WTC11 (cell line): ENCODE measurements at regions not wholly inside any gene's neighbourhood (a gene's known extent, or its start where the extent isn't known, plus 50 kb on each side); places are given as distances from the start of the nearest gene placed in this dataset.

Source experiments
- ATAC-seq: fragments of 200-7000 bp; cut with Tn5 transposase; 2 replicates; pipeline ENCODE4 v1.10.0; 2021; ENCODE audit warnings: mild to moderate bottlenecking, moderate library complexity
- CTCF ChIA-PET: fragments of 300-600 bp; sonication (Branson Sonifier 250); formaldehyde crosslinking; loops from one replicate; lab custom pipeline; 2021; ENCODE audit warnings: antibody characterized with exemption; lab: Charles Lee
- POLR2A ChIA-PET: fragments of 350-600 bp; sonication (Branson Sonifier 250); formaldehyde crosslinking; loops from one replicate; lab custom pipeline; 2021; ENCODE audit warnings: antibody characterized with exemption; lab: Charles Lee
- DNase-seq: peaks from one replicate; pipeline ENCODE4 v3.0.0; 2021; ENCODE audit warnings: low spot score
- H3K27ac Mint-ChIP-seq: 2 replicates; pipeline ENCODE4 v1.8.0; 2021; ENCODE audit warnings: mixed read lengths
- H3K27me3 Mint-ChIP-seq: 2 replicates; pipeline ENCODE4 v1.8.0; 2021; ENCODE audit warnings: low read depth, mild to moderate bottlenecking, moderate library complexity, mixed read lengths
- H3K36me3 Mint-ChIP-seq: 2 replicates; pipeline ENCODE4 v1.8.0; 2021; ENCODE audit warnings: mixed read lengths
- H3K4me1 Mint-ChIP-seq: 2 replicates; pipeline ENCODE4 v1.8.0; 2022; ENCODE audit warnings: mixed read lengths
- H3K4me3 Mint-ChIP-seq: 2 replicates; pipeline ENCODE4 v1.8.0; 2021; ENCODE audit warnings: mild to moderate bottlenecking, moderate library complexity, mixed read lengths
- H3K9me3 Mint-ChIP-seq: 2 replicates; pipeline ENCODE4 v1.8.0; 2021; ENCODE audit warnings: mixed read lengths
- ATF2 ChIP-seq: sonication (generic); formaldehyde crosslinking; IDR thresholded peaks from 2 replicates; pipeline ENCODE4 v1.8.1; 2022; ENCODE audit warnings: low read depth, missing genetic modification reagents, borderline replicate concordance
- CREB1 ChIP-seq: sonication (generic); formaldehyde crosslinking; IDR thresholded peaks from 2 replicates; pipeline ENCODE4 v1.8.0; 2023; ENCODE audit warnings: mild to moderate bottlenecking, missing genetic modification reagents
- FOXP4 ChIP-seq: sonication (generic); formaldehyde crosslinking; IDR thresholded peaks from 2 replicates; pipeline ENCODE4 v1.8.0; 2022; ENCODE audit warnings: mild to moderate bottlenecking, missing genetic modification reagents
- GRHL2 ChIP-seq: fragments of 250-450 bp; sonication (Bioruptor Pico); IDR thresholded peaks from 2 replicates; pipeline ENCODE4 v1.8.0; 2022; ENCODE audit warnings: mild to moderate bottlenecking, moderate library complexity; ENCODE audit not compliant: insufficient replicate concordance, severe bottlenecking
- HMGA2 ChIP-seq: fragments of 250-450 bp; sonication (Bioruptor Pico); IDR thresholded peaks from 2 replicates; pipeline ENCODE4 v1.4.0; 2021; ENCODE audit warnings: mild to moderate bottlenecking, moderate library complexity
- IRF2 ChIP-seq: sonication (generic); formaldehyde crosslinking; IDR thresholded peaks from 2 replicates; pipeline ENCODE4 v1.8.0; 2022; ENCODE audit warnings: low read depth, missing genetic modification reagents, borderline replicate concordance
- JUN ChIP-seq: sonication (generic); formaldehyde crosslinking; IDR thresholded peaks from 2 replicates; pipeline ENCODE4 v1.8.0; 2023; ENCODE audit warnings: mild to moderate bottlenecking, missing genetic modification reagents
- MLX ChIP-seq: sonication (generic); formaldehyde crosslinking; IDR thresholded peaks from 2 replicates; pipeline ENCODE4 v1.8.1; 2023; ENCODE audit warnings: mild to moderate bottlenecking, missing genetic modification reagents, moderate library complexity
- NFYB ChIP-seq: sonication (generic); formaldehyde crosslinking; conservative IDR thresholded peaks from 2 replicates; pipeline ENCODE4 v1.8.0; 2022; ENCODE audit warnings: low read depth, missing genetic modification reagents
- NR3C1 ChIP-seq: sonication (generic); formaldehyde crosslinking; conservative IDR thresholded peaks from 2 replicates; pipeline ENCODE4 v1.8.1; 2023; ENCODE audit warnings: low read depth, mild to moderate bottlenecking, missing genetic modification reagents
- SP1 ChIP-seq: sonication (generic); formaldehyde crosslinking; conservative IDR thresholded peaks from 2 replicates; pipeline ENCODE4 v1.8.1; 2022; ENCODE audit warnings: missing genetic modification reagents
- TCF7 ChIP-seq: sonication (generic); formaldehyde crosslinking; IDR thresholded peaks from 2 replicates; pipeline ENCODE4 v1.8.0; 2022; ENCODE audit warnings: mild to moderate bottlenecking, low read depth, missing genetic modification reagents, moderate library complexity
- TP53 ChIP-seq: sonication (generic); formaldehyde crosslinking; IDR thresholded peaks from 2 replicates; pipeline ENCODE4 v1.8.1; 2023; ENCODE audit warnings: mild to moderate bottlenecking, missing genetic modification reagents
- USF1 ChIP-seq: sonication (generic); formaldehyde crosslinking; IDR thresholded peaks from 2 replicates; pipeline ENCODE4 v1.8.0; 2022; ENCODE audit warnings: mild to moderate bottlenecking, missing genetic modification reagents
- ZNF232 ChIP-seq: sonication (generic); formaldehyde crosslinking; IDR thresholded peaks from 2 replicates; pipeline ENCODE4 v1.8.0; 2022; ENCODE audit warnings: mild to moderate bottlenecking, missing genetic modification reagents
- ZNF263 ChIP-seq: sonication (generic); formaldehyde crosslinking; IDR thresholded peaks from 2 replicates; pipeline ENCODE4 v1.8.1; 2022; ENCODE audit warnings: low read depth, mild to moderate bottlenecking, moderate library complexity, missing genetic modification reagents
- ZNF416 ChIP-seq: fragments of 250-450 bp; sonication (Bioruptor Pico); IDR thresholded peaks from 2 replicates; pipeline ENCODE4 v1.9.0; 2021; ENCODE audit warnings: mild to moderate bottlenecking, inconsistent platforms
- TF ChIP-seq, protein P1 (sequence below): sonication (generic); formaldehyde crosslinking; IDR thresholded peaks from 2 replicates; pipeline ENCODE4 v1.8.1; 2023; ENCODE audit warnings: mild to moderate bottlenecking, missing genetic modification reagents
- TF ChIP-seq, protein P2 (sequence below): sonication (generic); formaldehyde crosslinking; IDR thresholded peaks from 2 replicates; pipeline ENCODE4 v1.8.0; 2022; ENCODE audit warnings: mild to moderate bottlenecking, missing genetic modification reagents
- TF ChIP-seq, protein P3 (sequence below): fragments of 250-450 bp; sonication (Bioruptor Pico); IDR thresholded peaks from 2 replicates; pipeline ENCODE4 v1.9.0; 2021; ENCODE audit warnings: mild to moderate bottlenecking

DNA sequence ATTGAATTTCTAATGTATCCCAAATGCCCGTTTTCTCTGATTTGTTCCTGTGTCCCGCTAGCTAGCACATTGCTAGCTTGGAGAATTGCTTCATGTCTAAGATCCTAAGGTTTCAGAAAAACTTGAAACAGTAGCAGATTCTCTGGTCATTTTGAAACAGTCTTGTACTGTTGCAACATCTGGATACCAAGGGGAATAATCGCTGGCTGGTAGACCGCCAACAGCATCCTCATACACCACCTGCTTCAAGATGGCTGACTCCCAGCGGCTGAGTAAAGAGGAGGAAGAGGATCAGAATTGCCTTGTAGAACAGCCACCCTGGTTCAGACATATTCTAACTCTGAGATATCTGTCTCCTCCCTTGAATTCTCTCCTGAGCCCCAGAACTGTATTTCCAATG is 226.7 kb upstream of the ELAC2 start (continued):
- TF ChIP-seq ZNF232 (no peak), NFYB (CRISPR knock-in tag) (no peak), TCF7 (CRISPR knock-in tag) (no peak), NR3C1 (CRISPR knock-in tag) (no peak), IRF2 (no peak)
- TF ChIP-seq, all 79 proteins: peak for 0

DNA sequence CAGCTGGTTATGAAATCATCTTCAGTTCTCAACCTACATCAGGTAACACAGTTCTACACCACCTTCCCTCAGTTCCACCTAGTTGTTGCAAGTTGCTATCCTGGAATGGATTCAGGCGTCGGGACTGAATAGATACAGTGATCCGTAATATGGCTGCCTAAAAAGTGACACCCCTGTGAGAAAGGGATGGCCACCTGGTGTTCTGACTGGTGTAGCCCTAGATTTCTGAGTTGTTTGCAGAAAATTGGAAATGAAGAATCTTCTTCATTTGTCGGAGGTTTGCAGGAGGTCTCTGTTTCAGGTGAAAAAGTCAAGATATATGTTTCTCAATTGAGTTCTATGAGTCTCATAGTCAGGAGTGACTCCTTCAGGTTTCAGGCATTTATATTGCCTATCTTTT is 225.8 kb upstream of the ELAC2 start:
- ChIA-PET CTCF (no interaction called here), POLR2A (no interaction called here)
- Mint-ChIP-seq H3K27me3 (no peaks in the 10 kb centered on the region), H3K4me3 (no peak overlapping the region), H3K4me1 (no peaks in the 10 kb centered on the region), H3K27ac (no peak overlapping the region), H3K36me3 (peaks cover 2% of the 10 kb centered on the region; the same call in 1 of the 2 replicates), H3K9me3 (peaks cover 2% of the 10 kb centered on the region)
- DNase-seq = no peak
- no peak for ATAC-seq
- no peak for TF ChIP-seq TP53 (CRISPR knock-in tag)
- TF ChIP-seq ZNF263 (CRISPR knock-in tag) = no peak
- TF ChIP-seq HMGA2 (CRISPR knock-in tag) = no peak
- TF ChIP-seq JUN (CRISPR knock-in tag) = no peak
- no peak for TF ChIP-seq SP1 (CRISPR knock-in tag)

DNA sequence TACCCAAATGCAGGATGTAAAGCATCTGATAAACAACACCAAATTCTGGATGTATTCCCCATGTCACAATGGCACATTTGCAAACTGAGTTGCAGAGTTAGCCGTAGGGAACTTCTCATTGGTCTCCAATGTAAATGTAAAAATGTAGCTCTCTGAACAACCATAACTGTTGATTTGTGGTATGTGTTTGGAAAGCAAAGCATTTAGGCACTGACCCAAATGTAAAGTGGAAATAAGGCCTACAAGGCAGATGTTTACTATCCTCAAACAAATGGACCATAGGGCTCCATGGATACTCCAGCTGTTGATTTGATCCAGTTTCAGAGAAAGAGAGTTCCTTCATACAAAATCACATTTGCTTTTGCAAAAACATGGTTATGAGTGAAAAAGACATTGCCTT is 223.0 kb upstream of the ELAC2 start:
- ChIA-PET CTCF (no interaction called here), POLR2A (no interaction called here)
- Mint-ChIP-seq H3K27ac (no peak overlapping the region), H3K36me3 (no peaks in the 10 kb centered on the region), H3K27me3 (no peaks in the 10 kb centered on the region; the same call in 1 of the 2 replicates), H3K9me3 (peaks cover 4% of the 10 kb centered on the region; the same call in 1 of the 2 replicates), H3K4me3 (no peak overlapping the region), H3K4me1 (no peaks in the 10 kb centered on the region)
- DNase-seq (no peak), ATAC-seq (no peak)
- no peak for TF ChIP-seq ZNF416 (CRISPR knock-in tag)
- TF ChIP-seq GRHL2 (CRISPR knock-in tag) = no peak
- no peak for TF ChIP-seq USF1 (CRISPR knock-in tag)
- TF ChIP-seq, protein P1, sequence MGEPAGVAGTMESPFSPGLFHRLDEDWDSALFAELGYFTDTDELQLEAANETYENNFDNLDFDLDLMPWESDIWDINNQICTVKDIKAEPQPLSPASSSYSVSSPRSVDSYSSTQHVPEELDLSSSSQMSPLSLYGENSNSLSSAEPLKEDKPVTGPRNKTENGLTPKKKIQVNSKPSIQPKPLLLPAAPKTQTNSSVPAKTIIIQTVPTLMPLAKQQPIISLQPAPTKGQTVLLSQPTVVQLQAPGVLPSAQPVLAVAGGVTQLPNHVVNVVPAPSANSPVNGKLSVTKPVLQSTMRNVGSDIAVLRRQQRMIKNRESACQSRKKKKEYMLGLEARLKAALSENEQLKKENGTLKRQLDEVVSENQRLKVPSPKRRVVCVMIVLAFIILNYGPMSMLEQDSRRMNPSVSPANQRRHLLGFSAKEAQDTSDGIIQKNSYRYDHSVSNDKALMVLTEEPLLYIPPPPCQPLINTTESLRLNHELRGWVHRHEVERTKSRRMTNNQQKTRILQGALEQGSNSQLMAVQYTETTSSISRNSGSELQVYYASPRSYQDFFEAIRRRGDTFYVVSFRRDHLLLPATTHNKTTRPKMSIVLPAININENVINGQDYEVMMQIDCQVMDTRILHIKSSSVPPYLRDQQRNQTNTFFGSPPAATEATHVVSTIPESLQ (CRISPR knock-in tag) = no peak
- no peak for TF ChIP-seq MLX (CRISPR knock-in tag)
- TF ChIP-seq, protein P2, sequence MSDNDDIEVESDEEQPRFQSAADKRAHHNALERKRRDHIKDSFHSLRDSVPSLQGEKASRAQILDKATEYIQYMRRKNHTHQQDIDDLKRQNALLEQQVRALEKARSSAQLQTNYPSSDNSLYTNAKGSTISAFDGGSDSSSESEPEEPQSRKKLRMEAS (CRISPR knock-in tag) = no peak
- no peak for TF ChIP-seq FOXP4 (CRISPR knock-in tag)
- TF ChIP-seq CREB1 = no peak
- TF ChIP-seq, protein P3, sequence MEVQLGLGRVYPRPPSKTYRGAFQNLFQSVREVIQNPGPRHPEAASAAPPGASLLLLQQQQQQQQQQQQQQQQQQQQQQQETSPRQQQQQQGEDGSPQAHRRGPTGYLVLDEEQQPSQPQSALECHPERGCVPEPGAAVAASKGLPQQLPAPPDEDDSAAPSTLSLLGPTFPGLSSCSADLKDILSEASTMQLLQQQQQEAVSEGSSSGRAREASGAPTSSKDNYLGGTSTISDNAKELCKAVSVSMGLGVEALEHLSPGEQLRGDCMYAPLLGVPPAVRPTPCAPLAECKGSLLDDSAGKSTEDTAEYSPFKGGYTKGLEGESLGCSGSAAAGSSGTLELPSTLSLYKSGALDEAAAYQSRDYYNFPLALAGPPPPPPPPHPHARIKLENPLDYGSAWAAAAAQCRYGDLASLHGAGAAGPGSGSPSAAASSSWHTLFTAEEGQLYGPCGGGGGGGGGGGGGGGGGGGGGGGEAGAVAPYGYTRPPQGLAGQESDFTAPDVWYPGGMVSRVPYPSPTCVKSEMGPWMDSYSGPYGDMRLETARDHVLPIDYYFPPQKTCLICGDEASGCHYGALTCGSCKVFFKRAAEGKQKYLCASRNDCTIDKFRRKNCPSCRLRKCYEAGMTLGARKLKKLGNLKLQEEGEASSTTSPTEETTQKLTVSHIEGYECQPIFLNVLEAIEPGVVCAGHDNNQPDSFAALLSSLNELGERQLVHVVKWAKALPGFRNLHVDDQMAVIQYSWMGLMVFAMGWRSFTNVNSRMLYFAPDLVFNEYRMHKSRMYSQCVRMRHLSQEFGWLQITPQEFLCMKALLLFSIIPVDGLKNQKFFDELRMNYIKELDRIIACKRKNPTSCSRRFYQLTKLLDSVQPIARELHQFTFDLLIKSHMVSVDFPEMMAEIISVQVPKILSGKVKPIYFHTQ = no peak
- TF ChIP-seq ATF2 (CRISPR knock-in tag) = no peak
- TF ChIP-seq NFYB (CRISPR knock-in tag) = no peak
- no peak for TF ChIP-seq TCF7 (CRISPR knock-in tag)
